Mesenchymal stem cell (in vitro differentiated cells and primary cell): ENCODE measurements at regions not wholly inside any gene's neighbourhood (a gene's known extent, or its start where the extent isn't known, plus 50 kb on each side); places are given as distances from the start of the nearest gene placed in this dataset.
A peak's percentile ranks its signal among the peaks of the same experiment; 100 is the strongest.

ENCODE experiments used
- DNase-seq: peaks from one replicate; pipeline ENCODE4 v3.0.0-alpha.2; 2013
- H2AFZ ChIP-seq: one replicate; pipeline ENCODE4 v1.6.1; 2013; ENCODE audit warnings: low read depth, mild to moderate bottlenecking, control low read depth, inconsistent platforms, low read length, moderate library complexity
- H2AK5ac ChIP-seq: 2 replicates; pipeline ENCODE4 v1.6.1; 2013; ENCODE audit warnings: low read length, moderate library complexity, mild to moderate bottlenecking, inconsistent platforms; ENCODE audit not compliant: severe bottlenecking
- H2BK120ac ChIP-seq: one replicate; pipeline ENCODE4 v1.6.1; 2013; ENCODE audit warnings: low read depth, mild to moderate bottlenecking, inconsistent platforms, low read length, moderate library complexity
- H2BK12ac ChIP-seq, 2 experiments: one replicate each; pipeline ENCODE4 v1.6.1; 2013; ENCODE audit warnings: inconsistent platforms in 2 of 2, low read length in 2 of 2, mild to moderate bottlenecking in 2 of 2, moderate library complexity in 2 of 2, control low read depth in 1 of 2
- H2BK15ac ChIP-seq: one replicate; pipeline ENCODE4 v1.6.1; 2013; ENCODE audit warnings: mild to moderate bottlenecking, low read depth, inconsistent platforms; ENCODE audit not compliant: poor library complexity, severe bottlenecking
- H2BK5ac ChIP-seq: 2 replicates; pipeline ENCODE4 v1.6.1; 2013; ENCODE audit warnings: low read depth, mild to moderate bottlenecking, low read length, control low read depth, inconsistent platforms; ENCODE audit not compliant: poor library complexity, severe bottlenecking
- H3K14ac ChIP-seq, 2 experiments: one replicate each; pipeline ENCODE4 v1.6.1; 2013; ENCODE audit warnings: inconsistent platforms in 2 of 2, low read length in 2 of 2, control low read depth in 1 of 2, mild to moderate bottlenecking in 1 of 2, moderate library complexity in 1 of 2
- H3K18ac ChIP-seq, 2 experiments: one replicate each; pipeline ENCODE4 v1.6.1; 2013; ENCODE audit warnings: inconsistent platforms in 2 of 2, low read length in 2 of 2, control low read depth in 1 of 2, low read depth in 1 of 2, mild to moderate bottlenecking in 1 of 2
- H3K23ac ChIP-seq, 2 experiments: one replicate each; pipeline ENCODE4 v1.6.1; 2013; ENCODE audit warnings: inconsistent platforms in 2 of 2, low read length in 2 of 2, mild to moderate bottlenecking in 2 of 2, moderate library complexity in 2 of 2, control low read depth in 1 of 2
- H3K27ac ChIP-seq: 2 replicates; pipeline ENCODE4 v1.5.1; 2013; ENCODE audit warnings: mild to moderate bottlenecking, moderate library complexity, low read length, control low read depth, inconsistent platforms; ENCODE audit not compliant: poor library complexity, severe bottlenecking
- H3K27me3 ChIP-seq, 2 experiments: 2 replicates each; pipeline versions ENCODE4 v1.6.1 to v1.7.0; 2013; ENCODE audit warnings: low read length in 2 of 2, mild to moderate bottlenecking in 2 of 2, moderate library complexity in 2 of 2, control low read depth in 1 of 2, inconsistent platforms in 1 of 2; ENCODE audit not compliant: control insufficient read depth in 1 of 2, insufficient read depth in 1 of 2
- H3K36me3 ChIP-seq, 2 experiments: 2 replicates each; pipeline versions ENCODE4 v1.6.1 to v1.7.0; 2013; ENCODE audit warnings: low read length in 2 of 2, control low read depth in 1 of 2, inconsistent platforms in 1 of 2, low read depth in 1 of 2, mild to moderate bottlenecking in 1 of 2; ENCODE audit not compliant: insufficient read depth in 2 of 2, control insufficient read depth in 1 of 2
- H3K4ac ChIP-seq, 2 experiments: one replicate each; pipeline ENCODE4 v1.6.1; 2013; ENCODE audit warnings: inconsistent platforms in 2 of 2, low read length in 2 of 2, mild to moderate bottlenecking in 2 of 2, moderate library complexity in 2 of 2, control low read depth in 1 of 2, low read depth in 1 of 2
- H3K4me1 ChIP-seq: 2 replicates; pipeline ENCODE4 v1.6.1; 2013; ENCODE audit warnings: low read depth, low read length, control low read depth; ENCODE audit not compliant: control insufficient read depth, insufficient read depth
- H3K4me2 ChIP-seq: 2 replicates; pipeline ENCODE4 v1.6.1; 2013; ENCODE audit warnings: low read length, mild to moderate bottlenecking, inconsistent platforms; ENCODE audit not compliant: poor library complexity, severe bottlenecking
- H3K4me3 ChIP-seq, 2 experiments: 2 replicates each; pipeline versions ENCODE4 v1.5.1 to v1.7.0; 2013; ENCODE audit warnings: low read length in 2 of 2, mild to moderate bottlenecking in 2 of 2, control low read depth in 1 of 2, low read depth in 1 of 2; ENCODE audit not compliant: insufficient read depth in 1 of 2
- H3K79me1 ChIP-seq: replicated peaks from 2 replicates; pipeline ENCODE4 v1.6.1; 2013; ENCODE audit warnings: mild to moderate bottlenecking, control low read depth, low read length, inconsistent platforms; ENCODE audit not compliant: poor library complexity, severe bottlenecking
- H3K9ac ChIP-seq: 2 replicates; pipeline ENCODE4 v1.7.0; 2013; ENCODE audit warnings: mild to moderate bottlenecking, low read length, moderate library complexity
- H3K9me3 ChIP-seq: 2 replicates; pipeline ENCODE4 v1.7.0; 2013; ENCODE audit warnings: mild to moderate bottlenecking, low read length; ENCODE audit not compliant: control insufficient read depth
- H4K8ac ChIP-seq: one replicate; pipeline ENCODE4 v1.6.1; 2013; ENCODE audit warnings: inconsistent platforms, mild to moderate bottlenecking, low read length, moderate library complexity
- H4K91ac ChIP-seq: one replicate; pipeline ENCODE4 v1.6.1; 2013; ENCODE audit warnings: mild to moderate bottlenecking, low read length, inconsistent platforms
- WGBS: methylation state at CpG from one replicate; pipeline ENCODE4 v1.1.7; 2013; ENCODE audit warnings: mixed read lengths; 5-methylcytosine and 5-hydroxymethylcytosine counted together

DNA sequence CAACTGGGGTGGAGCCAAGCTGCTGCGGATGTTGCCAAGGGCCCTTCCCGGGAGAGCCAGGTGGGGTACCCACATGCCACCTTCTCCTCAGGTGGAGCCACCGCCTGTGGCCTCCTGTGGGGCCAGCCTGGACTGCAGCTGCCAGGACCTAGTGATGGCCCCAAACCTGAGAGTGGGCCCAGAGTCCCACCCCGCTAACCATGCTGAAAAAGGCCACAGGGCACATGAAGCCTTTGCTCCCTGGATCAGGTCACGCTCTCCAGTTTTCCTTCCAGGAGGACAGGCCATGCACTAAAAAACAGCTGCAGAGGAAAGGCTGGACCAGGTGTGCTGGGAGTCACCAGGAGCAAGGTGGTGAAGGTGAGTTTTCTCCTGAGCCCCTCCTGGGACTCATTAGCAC, 73.9 kb upstream of the SLC22A16 start:
- H2AFZ ChIP-seq = no peak overlapping the region
- whole genome bisulfite sequencing = 96% methylated on average over 5 of the region's 5 CpGs

DNA sequence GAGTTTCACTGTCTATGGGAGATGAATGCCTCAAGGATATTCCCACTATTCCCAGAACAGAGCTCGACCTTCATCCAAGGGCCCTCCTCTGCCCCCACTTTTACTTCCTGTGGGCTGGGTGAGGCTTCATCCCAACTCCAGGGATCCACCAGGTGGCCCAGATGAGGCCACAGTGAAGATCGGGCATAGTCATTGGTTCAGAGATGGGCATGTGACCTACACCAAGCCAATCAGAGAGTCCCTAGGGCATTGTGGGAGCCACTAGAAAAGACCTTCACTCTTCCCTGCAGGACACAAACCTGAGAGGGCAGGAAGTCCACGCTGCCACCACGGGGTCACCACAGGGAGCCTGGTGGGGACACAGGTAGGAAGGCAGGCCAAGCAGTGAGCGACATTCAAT, 72.9 kb upstream of the SLC22A16 start:
- Histone ChIP-seq H3K4ac (no peak overlapping the region), H2BK5ac (no peak overlapping the region), H2AFZ (no peak overlapping the region), H4K91ac (no peak overlapping the region), H3K18ac (no peak overlapping the region), H3K27ac (no peak overlapping the region), H2BK15ac (no peak overlapping the region), H3K4me2 (no peak overlapping the region), H2BK12ac (no peak overlapping the region), H2AK5ac (no peak overlapping the region), H3K14ac (peak overlapping the region in 1 of 2 experiments; percentile 69), H3K9me3 (peaks cover 20% of the 10 kb centered on the region), H3K79me1 (no peaks in the 10 kb centered on the region), H3K23ac (no peak overlapping the region), H3K4me1 (peaks cover 6% of the 10 kb centered on the region), H3K27me3 (no peaks in the 10 kb centered on the region), H4K8ac (no peak overlapping the region), H3K9ac (no peak overlapping the region), H3K36me3 (peaks cover 0 to 3% of the 10 kb centered on the region in 2 experiments), H3K4me3 (no peak overlapping the region), H2BK120ac (no peak overlapping the region)
- WGBS = 95% methylated on average over 5 of the region's 5 CpGs
- DNase-seq = no peak

More for the DNA sequence above, 73.9 kb upstream of the SLC22A16 start:
- H3K27ac ChIP-seq = no peak overlapping the region
- H3K14ac ChIP-seq = no peak overlapping the region
- H3K4me1 ChIP-seq = peaks cover 4% of the 10 kb centered on the region
- no peak overlapping the region for H2BK5ac ChIP-seq
- H2AK5ac ChIP-seq = no peak overlapping the region
- no peak overlapping the region for H3K18ac ChIP-seq
- H3K23ac ChIP-seq = no peak overlapping the region
- no peaks in the 10 kb centered on the region for H3K79me1 ChIP-seq
- H2BK15ac ChIP-seq = no peak overlapping the region
- no peak overlapping the region for H4K91ac ChIP-seq
- H3K9ac ChIP-seq = no peak overlapping the region
- H2BK120ac ChIP-seq = no peak overlapping the region
- peaks cover 15% of the 10 kb centered on the region for H3K9me3 ChIP-seq
- H3K4me2 ChIP-seq = no peak overlapping the region
- H2BK12ac ChIP-seq = no peak overlapping the region
- H3K27me3 ChIP-seq = no peaks in the 10 kb centered on the region
- H3K4ac ChIP-seq = no peak overlapping the region
- no peak overlapping the region for H4K8ac ChIP-seq
- no peak overlapping the region for H3K4me3 ChIP-seq
- no peaks in the 10 kb centered on the region for H3K36me3 ChIP-seq
- no peak for DNase-seq

DNA sequence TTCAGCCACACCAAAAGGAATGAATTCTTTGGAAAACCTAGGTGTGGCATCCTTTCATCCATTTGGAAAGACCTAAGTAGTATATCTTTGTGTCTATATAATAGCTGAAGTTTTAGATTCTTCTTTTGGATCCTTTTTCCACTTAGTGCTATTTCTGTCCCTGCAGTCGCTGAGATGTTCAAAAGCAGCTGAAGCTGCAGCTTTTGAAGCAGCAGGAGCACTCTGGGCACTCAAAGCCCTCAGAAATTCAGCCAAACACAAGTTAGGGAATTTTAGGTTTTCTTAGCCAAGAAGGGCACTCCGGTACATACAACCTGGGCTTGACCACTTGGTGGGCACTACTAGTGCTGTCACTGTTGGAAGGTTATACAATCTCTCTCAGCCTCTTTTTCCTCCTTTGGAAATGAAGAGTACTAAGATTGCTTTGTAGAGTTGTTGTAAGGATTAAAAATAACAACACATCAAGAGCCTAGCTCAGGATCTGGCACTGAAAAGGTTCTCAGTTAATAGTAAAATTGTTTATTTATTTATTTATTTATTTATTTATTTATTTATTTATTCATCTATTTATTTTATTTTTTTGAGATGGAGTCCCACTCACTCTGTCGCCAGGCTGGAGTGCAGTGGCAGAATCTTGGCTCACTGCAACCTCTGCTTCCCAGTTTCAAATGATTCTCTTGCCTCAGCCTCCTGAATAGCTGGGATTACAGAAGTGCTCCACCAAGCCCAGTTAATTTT, 71.9 kb upstream of the SLC22A16 start:
- H3K4me1 ChIP-seq = peaks cover 10% of the 10 kb centered on the region
- peaks cover 20% of the 10 kb centered on the region for H3K9me3 ChIP-seq
- H2AK5ac ChIP-seq = no peak overlapping the region
- H2BK15ac ChIP-seq = no peak overlapping the region
- H3K27ac ChIP-seq = peak overlapping the region; percentile 26
- no peak overlapping the region for H3K9ac ChIP-seq
- H4K91ac ChIP-seq = no peak overlapping the region
- H3K14ac ChIP-seq = no peak overlapping the region
- no peaks in the 10 kb centered on the region for H3K79me1 ChIP-seq
- no peak overlapping the region for H4K8ac ChIP-seq
- no peak overlapping the region for H3K4ac ChIP-seq
- no peak overlapping the region for H3K4me3 ChIP-seq
- no peak for DNase-seq
- no peak overlapping the region for H3K18ac ChIP-seq
- H3K4me2 ChIP-seq = no peak overlapping the region
- 95% methylated on average over 1 of the region's 3 CpGs for WGBS
- no peak overlapping the region for H2AFZ ChIP-seq
- no peak overlapping the region for H2BK12ac ChIP-seq
- H2BK5ac ChIP-seq = no peak overlapping the region
- H3K36me3 ChIP-seq = peaks cover 0 to 3% of the 10 kb centered on the region in 2 experiments
- H2BK120ac ChIP-seq = no peak overlapping the region
- H3K23ac ChIP-seq = no peak overlapping the region
- no peaks in the 10 kb centered on the region for H3K27me3 ChIP-seq

DNA sequence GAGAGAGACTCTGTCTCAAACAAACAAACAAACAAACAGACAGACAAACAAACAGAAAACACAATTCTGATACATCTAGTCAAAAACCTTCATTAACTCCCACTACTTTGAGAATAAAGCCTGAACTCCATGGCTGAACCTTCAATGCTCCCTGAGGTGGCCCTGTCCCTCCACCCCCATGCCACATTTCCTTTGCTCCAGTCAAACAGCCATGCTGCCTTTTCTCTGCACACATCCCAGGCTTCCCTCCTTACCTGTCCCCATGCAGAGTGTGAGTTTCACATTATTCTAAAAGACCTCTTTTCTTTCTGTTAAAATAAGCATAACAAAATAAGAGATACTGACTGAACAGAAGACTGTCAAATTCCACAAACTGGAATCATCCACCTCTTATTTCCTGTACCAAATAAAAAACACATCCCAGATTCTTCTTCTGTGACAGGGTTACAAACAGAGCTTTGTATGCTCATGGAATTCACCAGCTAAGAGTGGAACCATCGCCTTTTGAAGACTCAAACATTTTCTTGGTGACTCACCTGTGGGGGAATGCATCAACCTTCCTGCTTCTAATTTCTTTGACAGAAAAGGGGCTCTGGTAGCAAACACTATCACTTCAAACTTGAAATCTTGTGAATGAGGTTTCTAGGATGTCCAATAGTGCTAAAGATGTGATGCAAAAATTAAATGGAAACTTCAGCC, 71.0 kb upstream of the SLC22A16 start:
- no peaks in the 10 kb centered on the region for H3K79me1 ChIP-seq
- H3K4me3 ChIP-seq = no peak overlapping the region
- H3K14ac ChIP-seq = no peak overlapping the region
- peaks cover 19% of the 10 kb centered on the region for H3K9me3 ChIP-seq
- H3K4ac ChIP-seq = no peak overlapping the region
- no peak overlapping the region for H3K9ac ChIP-seq
- no peak overlapping the region for H2BK5ac ChIP-seq
- H3K36me3 ChIP-seq = peaks cover 0 to 3% of the 10 kb centered on the region in 2 experiments
- H3K18ac ChIP-seq = no peak overlapping the region
- no peak overlapping the region for H2BK15ac ChIP-seq
- H2AFZ ChIP-seq = no peak overlapping the region
- peaks cover 15% of the 10 kb centered on the region for H3K4me1 ChIP-seq
- H2AK5ac ChIP-seq = peak overlapping the region; percentile 76
- DNase-seq = peak; percentile 15
- no peaks in the 10 kb centered on the region for H3K27me3 ChIP-seq
- H3K27ac ChIP-seq = peak overlapping the region; percentile 72
- H4K8ac ChIP-seq = peak overlapping the region; percentile 90
- H4K91ac ChIP-seq = no peak overlapping the region
- H2BK120ac ChIP-seq = peak overlapping the region; percentile 21
- H3K4me2 ChIP-seq = no peak overlapping the region
- H3K23ac ChIP-seq = no peak overlapping the region
- no peak overlapping the region for H2BK12ac ChIP-seq
- 0% methylated on average over 1 of the region's 1 CpG for WGBS
